Activated naive CD4-positive, alpha-beta T cell treated with anti-CD3 and anti-CD28 coated beads, Interleukin-2, amount 50 U/mL, for 24 hours (primary cell): ENCODE measurements at regions not wholly inside any gene's neighbourhood (a gene's known extent, or its start where the extent isn't known, plus 50 kb on each side); places are given as distances from the start of the nearest gene placed in this dataset.

Source experiments
- H3K27ac Mint-ChIP-seq: one replicate; pipeline ENCODE4 v1.8.0; 2021; ENCODE audit warnings: mild to moderate bottlenecking, mixed read lengths
- H3K27me3 Mint-ChIP-seq: one replicate; pipeline ENCODE4 v1.8.0; 2021; ENCODE audit warnings: mixed read lengths
- H3K36me3 Mint-ChIP-seq: one replicate; pipeline ENCODE4 v1.8.0; 2021; ENCODE audit warnings: mixed read lengths
- H3K4me1 Mint-ChIP-seq: one replicate; pipeline ENCODE4 v1.8.0; 2021; ENCODE audit warnings: mixed read lengths
- H3K4me3 Mint-ChIP-seq: one replicate; pipeline ENCODE4 v1.8.0; 2021; ENCODE audit warnings: mild to moderate bottlenecking, mixed read lengths
- H3K9me3 Mint-ChIP-seq: one replicate; pipeline ENCODE4 v1.8.0; 2021; ENCODE audit warnings: mixed read lengths

DNA sequence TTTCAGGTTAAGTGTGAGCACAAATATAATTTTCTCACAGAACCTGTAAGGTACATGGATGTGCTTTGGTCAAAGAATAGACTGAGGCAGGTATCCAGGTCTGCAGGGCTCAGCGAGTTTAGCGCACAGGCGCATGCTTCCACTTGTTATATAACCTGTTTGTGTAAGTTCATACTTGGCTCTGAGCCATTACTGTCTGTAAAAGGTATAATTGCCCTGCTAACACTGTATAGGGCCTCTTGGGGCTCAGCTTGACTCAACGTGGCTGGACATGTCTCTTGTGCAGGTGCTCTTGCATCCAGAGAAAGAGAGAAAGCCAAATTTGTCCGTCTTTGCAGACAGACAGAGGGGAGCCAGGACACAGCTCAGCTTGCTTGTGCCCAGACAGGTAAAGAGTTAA is 759.6 kb downstream of the MTRR start:
- Mint-ChIP-seq H3K4me1 (no peaks in the 10 kb centered on the region), H3K9me3 (peaks cover 7% of the 10 kb centered on the region), H3K4me3 (no peak overlapping the region), H3K36me3 (no peaks in the 10 kb centered on the region), H3K27ac (no peak overlapping the region), H3K27me3 (no peaks in the 10 kb centered on the region)

DNA sequence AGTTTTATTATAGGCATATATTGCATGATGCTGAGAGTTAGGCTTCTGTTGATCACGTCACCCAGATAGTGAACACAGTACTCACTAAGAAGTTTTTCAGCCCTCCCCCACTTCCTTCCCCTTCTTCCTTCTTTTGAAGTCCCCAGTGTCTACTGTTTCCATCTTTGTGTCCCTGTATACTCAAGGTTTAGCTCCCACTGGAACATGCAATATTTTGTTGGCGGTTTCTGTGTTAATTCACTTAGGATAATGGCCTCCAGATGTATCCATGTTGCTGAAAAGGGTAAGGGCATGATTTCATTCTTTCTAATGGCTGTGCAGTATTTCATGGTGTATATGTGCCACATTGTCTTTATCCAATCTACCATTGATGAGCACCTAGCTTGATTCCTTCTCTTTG is 764.3 kb downstream of the MTRR start:
- Mint-ChIP-seq H3K4me3 (no peak overlapping the region), H3K27me3 (no peaks in the 10 kb centered on the region), H3K9me3 (peaks cover 7% of the 10 kb centered on the region), H3K36me3 (no peaks in the 10 kb centered on the region), H3K4me1 (no peaks in the 10 kb centered on the region), H3K27ac (no peak overlapping the region)

DNA sequence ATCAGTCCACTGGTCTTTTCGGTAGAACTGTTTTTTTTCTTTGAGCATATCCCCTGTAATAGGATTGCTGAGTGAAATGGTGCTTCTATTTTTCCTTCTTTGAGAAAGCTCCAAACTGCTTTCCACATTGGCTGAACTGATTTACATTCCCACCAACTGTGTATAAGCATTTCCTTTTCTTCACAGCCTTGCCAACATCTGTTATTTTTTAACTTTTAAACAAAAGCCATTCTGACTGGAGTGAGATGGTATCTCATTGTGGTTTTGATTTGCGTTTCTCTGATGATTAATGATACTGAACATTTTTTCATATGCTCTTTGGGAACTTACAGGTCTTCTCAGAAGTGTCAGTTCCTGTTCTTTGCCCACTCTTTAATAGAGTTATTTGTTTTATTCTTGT is 764.7 kb downstream of the MTRR start:
- H3K9me3 Mint-ChIP-seq: peaks cover 7% of the 10 kb centered on the region
- no peak overlapping the region for H3K4me3 Mint-ChIP-seq
- no peaks in the 10 kb centered on the region for H3K27me3 Mint-ChIP-seq
- H3K27ac Mint-ChIP-seq: no peak overlapping the region
- no peaks in the 10 kb centered on the region for H3K36me3 Mint-ChIP-seq
- no peaks in the 10 kb centered on the region for H3K4me1 Mint-ChIP-seq

DNA sequence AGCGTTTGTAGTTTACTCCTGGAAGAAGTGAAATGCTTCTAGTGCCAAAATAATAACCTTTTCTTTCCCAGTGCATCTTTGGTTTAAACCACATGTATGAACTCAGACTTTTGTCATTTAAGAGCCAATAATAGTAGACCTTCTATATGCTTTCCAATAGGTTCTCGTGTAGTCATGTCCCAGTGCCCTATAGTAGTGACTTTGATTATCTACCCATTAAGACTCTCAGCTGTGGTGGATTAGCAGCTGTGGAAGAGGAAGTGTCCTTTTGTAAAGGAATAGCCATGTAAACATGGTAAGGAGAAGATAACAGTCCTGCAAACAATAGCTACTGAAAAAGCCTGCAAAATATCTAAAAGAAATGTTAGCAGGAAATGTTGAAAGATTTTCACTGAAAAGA is 765.3 kb downstream of the MTRR start:
- H3K4me1 Mint-ChIP-seq: no peaks in the 10 kb centered on the region
- H3K36me3 Mint-ChIP-seq: no peaks in the 10 kb centered on the region
- no peak overlapping the region for H3K4me3 Mint-ChIP-seq
- H3K9me3 Mint-ChIP-seq: peaks cover 7% of the 10 kb centered on the region
- no peak overlapping the region for H3K27ac Mint-ChIP-seq
- no peaks in the 10 kb centered on the region for H3K27me3 Mint-ChIP-seq

DNA sequence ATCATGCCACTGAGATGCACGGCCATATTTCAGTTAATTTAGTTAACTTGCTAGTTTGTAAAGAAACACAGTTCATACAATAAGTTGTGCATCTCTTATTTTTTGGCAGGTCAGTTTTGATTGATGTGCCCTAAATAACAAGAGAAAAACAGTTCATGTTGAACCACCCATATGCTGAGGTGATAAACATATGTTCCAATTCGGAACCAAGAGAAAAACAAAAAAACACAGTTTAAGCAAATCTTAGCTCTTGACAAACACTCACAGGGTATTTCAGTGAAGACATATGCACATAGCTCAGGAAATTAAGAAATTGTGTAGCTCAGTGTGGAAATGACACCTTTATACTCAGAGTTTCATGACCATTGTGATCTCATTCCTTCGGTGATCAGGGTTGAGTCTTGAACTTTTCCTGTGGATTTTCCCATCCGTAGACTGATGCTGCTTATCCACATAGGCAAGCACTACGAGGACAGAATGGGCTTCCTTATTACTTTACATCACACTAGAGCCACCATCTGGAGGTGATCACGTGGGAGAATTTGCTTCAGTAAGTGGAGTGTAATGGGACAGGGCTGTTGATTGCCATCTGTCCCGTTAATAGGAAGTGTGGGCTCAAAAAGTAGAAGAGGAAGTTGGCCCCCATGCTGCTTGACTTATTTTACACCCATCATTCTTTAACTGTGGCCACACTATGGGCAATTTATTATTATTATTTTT is 773.0 kb downstream of the MTRR start:
- Mint-ChIP-seq H3K27ac (no peak overlapping the region), H3K4me3 (no peak overlapping the region), H3K9me3 (no peaks in the 10 kb centered on the region), H3K4me1 (no peaks in the 10 kb centered on the region), H3K36me3 (no peaks in the 10 kb centered on the region), H3K27me3 (no peaks in the 10 kb centered on the region)

DNA sequence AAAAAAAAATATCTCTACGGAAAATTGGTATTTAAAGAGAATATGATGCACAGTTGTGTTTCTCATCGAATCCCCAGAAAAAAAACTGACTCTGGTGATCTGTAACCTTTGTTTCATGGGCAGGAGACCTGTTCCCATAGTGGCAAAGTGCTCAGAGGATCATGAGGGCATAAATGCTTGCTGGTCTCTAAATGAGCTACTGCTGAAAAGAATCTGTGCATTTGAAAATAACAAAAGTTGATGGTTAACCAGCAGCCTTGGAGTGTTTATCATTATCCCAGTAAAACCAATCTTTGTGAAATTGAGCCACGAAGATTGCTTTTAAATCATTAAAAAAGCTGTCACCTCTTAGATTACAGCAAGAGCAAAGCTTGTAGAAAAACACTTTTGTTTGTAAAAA is 775.4 kb downstream of the MTRR start:
- Mint-ChIP-seq H3K4me3 (no peak overlapping the region), H3K4me1 (no peaks in the 10 kb centered on the region), H3K27ac (no peak overlapping the region), H3K36me3 (no peaks in the 10 kb centered on the region), H3K27me3 (no peaks in the 10 kb centered on the region), H3K9me3 (peaks cover 4% of the 10 kb centered on the region)

DNA sequence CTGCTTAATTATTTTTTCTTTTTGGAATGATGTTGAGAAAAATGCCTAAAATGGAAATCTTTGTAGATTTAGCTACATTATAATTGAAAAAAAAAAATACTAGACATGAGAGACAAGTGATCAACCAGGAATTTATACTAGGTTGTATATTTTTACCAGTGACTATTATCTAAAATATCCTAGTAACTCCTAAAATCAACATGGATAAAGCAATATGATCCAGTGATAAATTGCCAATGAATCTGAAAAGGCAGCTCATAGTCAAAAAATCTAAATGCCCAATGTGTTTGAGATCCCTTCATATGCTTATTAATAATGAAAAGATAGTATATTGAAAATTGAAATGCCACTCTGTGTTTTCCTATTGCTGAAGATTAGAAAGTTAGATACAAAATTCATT is 778.2 kb downstream of the MTRR start:
- Mint-ChIP-seq H3K9me3 (peaks cover 9% of the 10 kb centered on the region), H3K4me1 (no peaks in the 10 kb centered on the region), H3K27me3 (no peaks in the 10 kb centered on the region), H3K36me3 (no peaks in the 10 kb centered on the region), H3K27ac (no peak overlapping the region), H3K4me3 (no peak overlapping the region)

DNA sequence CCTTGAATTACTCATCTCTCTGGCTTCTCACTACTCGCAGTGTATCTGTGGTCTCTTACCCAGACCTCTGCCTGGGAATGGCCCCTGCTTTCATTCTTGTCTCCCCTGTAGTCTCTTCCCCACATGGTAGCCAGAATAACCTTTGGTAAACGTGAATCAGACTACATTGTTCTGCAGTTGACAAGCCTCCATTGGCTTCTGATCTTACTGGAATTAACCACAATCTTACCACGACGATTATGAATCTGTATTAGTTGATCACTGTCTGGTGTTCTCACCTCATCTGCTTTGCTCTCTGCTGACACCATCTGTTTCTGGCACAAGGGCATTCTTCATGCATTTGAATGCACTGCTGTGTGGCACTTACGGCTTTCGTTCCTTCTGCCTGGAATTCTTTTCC is 781.2 kb downstream of the MTRR start:
- no peaks in the 10 kb centered on the region for H3K36me3 Mint-ChIP-seq
- H3K4me1 Mint-ChIP-seq: no peaks in the 10 kb centered on the region
- H3K27me3 Mint-ChIP-seq: no peaks in the 10 kb centered on the region
- H3K9me3 Mint-ChIP-seq: peaks cover 9% of the 10 kb centered on the region
- H3K4me3 Mint-ChIP-seq: no peak overlapping the region
- no peak overlapping the region for H3K27ac Mint-ChIP-seq

DNA sequence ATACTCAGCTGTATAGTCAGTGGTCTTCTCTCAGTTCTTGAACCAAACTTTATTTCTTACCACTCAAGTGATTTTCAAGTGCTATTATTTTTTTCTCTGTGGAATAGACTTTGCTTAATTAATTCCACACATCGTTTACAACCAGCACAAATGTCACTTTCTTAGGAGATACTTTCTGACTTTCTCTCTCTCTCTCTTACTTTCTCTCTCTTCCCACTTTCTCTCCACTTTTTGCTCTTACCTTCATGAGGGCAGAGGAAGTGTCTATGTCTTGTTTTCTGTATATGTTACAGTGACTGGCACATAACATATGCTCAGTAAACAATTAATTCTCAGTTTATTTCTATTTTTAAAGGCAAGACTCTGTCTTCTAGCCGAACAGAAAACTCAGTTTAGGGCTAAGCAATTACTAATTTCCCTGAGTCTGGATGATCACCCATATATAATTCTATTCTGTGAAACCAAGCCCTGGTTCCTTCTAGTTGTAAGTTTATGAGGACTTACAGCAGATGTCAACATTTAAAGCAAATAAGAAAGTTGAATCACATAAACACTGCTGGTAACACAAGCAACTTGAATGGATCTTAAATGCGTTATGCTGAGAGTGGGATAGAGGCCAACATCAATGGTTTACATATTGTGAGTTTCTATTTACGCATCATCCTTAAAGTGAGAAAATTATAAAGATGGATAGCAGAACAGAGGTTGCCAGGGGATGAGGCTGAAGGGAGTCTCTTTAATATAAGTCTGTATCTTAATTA is 791.4 kb downstream of the MTRR start:
- Mint-ChIP-seq H3K4me3 (no peak overlapping the region), H3K27ac (no peak overlapping the region), H3K36me3 (no peaks in the 10 kb centered on the region), H3K4me1 (no peaks in the 10 kb centered on the region), H3K27me3 (no peaks in the 10 kb centered on the region), H3K9me3 (peaks cover 27% of the 10 kb centered on the region)

DNA sequence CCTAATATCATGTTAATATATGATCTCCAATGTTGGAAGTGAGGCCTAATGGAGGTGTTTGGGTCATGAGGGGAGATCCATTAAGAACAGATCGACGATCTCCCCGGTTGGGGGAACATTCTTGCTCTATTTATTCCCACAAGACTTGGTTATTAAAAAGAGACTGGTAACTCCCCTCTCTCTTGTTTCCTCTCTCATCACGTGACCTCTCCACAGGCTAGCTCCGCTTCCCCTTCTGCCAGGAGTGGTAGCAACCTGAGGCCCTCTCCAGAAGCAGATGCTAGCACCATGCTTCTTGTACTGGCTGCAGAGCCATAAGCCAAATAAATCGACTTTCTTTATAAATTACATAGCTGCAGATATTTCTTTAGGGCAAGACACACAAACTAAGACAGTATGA is 794.4 kb downstream of the MTRR start:
- Mint-ChIP-seq H3K9me3 (peaks cover 24% of the 10 kb centered on the region), H3K27ac (no peak overlapping the region), H3K36me3 (no peaks in the 10 kb centered on the region), H3K27me3 (no peaks in the 10 kb centered on the region), H3K4me3 (no peak overlapping the region), H3K4me1 (no peaks in the 10 kb centered on the region)

DNA sequence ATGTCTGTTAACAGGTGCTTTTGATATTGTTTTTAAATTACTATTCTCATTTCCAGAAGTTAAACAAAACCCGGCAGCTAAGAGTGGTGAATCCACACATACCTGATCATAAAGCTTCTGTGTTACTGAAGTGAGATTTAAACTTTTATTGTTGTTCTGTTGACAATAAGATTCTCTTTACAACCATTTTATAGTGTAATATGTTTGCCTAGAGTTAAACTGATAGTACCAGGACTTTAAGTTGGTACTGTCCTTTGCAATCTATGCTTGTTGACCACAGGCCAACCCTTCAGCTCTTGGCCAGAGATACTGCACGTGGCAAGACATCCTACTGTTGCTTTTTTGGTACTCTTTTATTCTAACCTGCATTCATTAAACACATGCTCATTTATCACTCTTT is 806.2 kb downstream of the MTRR start:
- no peak overlapping the region for H3K27ac Mint-ChIP-seq
- peaks cover 7% of the 10 kb centered on the region for H3K9me3 Mint-ChIP-seq
- H3K4me1 Mint-ChIP-seq: no peaks in the 10 kb centered on the region
- no peaks in the 10 kb centered on the region for H3K27me3 Mint-ChIP-seq
- no peak overlapping the region for H3K4me3 Mint-ChIP-seq
- no peaks in the 10 kb centered on the region for H3K36me3 Mint-ChIP-seq

DNA sequence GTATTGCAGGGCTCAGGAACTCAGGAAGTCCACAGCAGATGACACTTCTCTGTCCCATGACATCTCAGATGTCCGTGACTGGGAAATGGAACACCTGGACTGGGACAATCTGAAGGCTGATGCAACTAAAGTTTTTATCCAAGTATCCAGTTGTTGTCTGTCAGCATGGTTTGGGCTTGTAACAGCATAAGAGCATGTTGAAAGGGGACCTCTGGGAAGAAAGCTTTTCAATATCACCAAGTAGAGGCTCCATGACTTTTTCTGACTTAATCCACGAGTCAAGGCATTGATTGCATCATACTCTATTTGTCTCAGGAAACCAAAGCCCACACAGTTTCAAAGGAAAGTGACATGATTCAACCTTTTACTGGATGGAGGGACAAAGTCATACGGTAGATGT is 807.7 kb downstream of the MTRR start:
- Mint-ChIP-seq H3K4me1 (no peaks in the 10 kb centered on the region), H3K9me3 (peaks cover 7% of the 10 kb centered on the region), H3K27ac (no peak overlapping the region), H3K36me3 (no peaks in the 10 kb centered on the region), H3K4me3 (no peak overlapping the region), H3K27me3 (no peaks in the 10 kb centered on the region)

DNA sequence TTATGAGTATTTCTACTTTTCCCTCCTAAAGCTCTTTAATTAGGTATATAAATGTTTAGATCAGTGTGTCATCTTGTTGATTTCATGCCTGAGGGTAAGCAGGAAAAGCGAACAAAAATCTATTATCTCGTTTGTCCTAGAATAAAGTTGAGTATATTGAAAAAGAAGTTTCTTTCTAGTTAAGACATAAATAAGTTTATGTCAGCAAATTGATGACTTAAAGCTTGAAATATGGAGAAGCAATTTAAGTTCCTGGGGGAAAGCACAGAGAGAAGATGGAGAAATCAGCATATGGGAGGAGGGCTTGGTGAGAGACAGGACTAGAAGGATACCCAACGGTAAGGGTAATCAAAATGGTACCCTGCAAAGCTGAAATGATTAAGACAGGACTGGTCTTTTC is 813.4 kb downstream of the MTRR start:
- Mint-ChIP-seq H3K4me1 (no peaks in the 10 kb centered on the region), H3K27me3 (no peaks in the 10 kb centered on the region), H3K9me3 (peaks cover 7% of the 10 kb centered on the region), H3K36me3 (no peaks in the 10 kb centered on the region), H3K27ac (no peak overlapping the region), H3K4me3 (no peak overlapping the region)

DNA sequence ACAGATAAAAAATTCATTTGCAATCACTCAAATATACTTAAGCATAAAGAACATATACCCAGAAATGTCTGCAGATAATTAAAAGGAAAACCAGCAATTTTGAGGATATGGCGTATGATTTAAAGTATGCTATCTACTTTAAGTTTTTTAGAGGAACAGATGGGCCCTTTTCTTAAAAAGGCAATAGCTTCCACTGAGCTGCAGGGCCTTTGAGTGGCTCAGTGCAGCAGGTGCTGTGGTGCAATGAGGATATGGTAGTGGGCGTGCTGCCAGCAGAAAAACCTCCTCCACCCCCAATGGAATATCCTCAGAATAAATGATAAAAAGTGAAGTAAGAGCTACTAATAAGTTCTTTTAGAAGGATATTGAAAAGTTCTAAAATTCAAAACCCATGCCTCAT is 814.5 kb downstream of the MTRR start:
- no peak overlapping the region for H3K27ac Mint-ChIP-seq
- no peaks in the 10 kb centered on the region for H3K27me3 Mint-ChIP-seq
- H3K9me3 Mint-ChIP-seq: peaks cover 2% of the 10 kb centered on the region
- H3K4me3 Mint-ChIP-seq: no peak overlapping the region
- no peaks in the 10 kb centered on the region for H3K36me3 Mint-ChIP-seq
- no peaks in the 10 kb centered on the region for H3K4me1 Mint-ChIP-seq

DNA sequence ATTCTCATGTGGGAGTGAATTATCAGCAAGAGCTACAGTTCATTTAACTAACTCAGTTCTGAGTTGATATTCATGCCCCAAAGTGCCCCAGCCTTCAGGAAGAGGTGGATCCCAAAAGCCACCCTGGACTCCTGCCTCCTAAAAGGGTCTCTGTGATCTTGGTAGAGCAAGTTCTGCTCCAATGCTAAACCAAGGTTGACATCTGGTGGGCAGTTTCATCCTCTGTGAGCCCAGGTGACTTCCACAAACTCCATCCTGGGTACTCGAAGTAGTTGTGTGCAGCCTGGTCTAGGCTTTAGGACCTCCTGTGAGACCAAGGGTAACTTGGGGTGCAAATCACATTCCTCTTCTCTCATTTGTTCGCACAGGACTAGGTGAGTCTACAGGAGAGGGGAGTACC is 816.8 kb downstream of the MTRR start:
- H3K4me1 Mint-ChIP-seq: no peaks in the 10 kb centered on the region
- H3K9me3 Mint-ChIP-seq: no peaks in the 10 kb centered on the region
- H3K27me3 Mint-ChIP-seq: no peaks in the 10 kb centered on the region
- H3K36me3 Mint-ChIP-seq: no peaks in the 10 kb centered on the region
- H3K4me3 Mint-ChIP-seq: no peak overlapping the region
- H3K27ac Mint-ChIP-seq: no peak overlapping the region

DNA sequence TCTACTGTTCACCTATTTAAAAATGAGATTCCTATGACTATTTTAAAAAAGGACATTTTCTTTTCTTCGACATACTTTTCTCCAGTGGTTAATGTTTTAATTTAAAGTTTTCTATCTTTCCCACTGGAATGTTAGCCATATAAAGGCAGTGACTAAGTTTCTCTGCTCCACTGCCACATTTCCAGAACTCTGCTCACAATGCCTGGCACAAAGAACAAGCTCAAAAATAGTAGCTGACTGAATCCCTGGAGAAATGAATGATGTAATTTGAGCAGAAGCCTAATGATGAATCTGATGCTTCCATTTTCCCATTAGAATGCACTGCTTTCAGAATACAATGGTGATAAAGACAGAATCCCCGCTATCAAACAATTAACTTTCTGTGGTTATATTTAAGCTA is 817.8 kb downstream of the MTRR start:
- no peak overlapping the region for H3K4me3 Mint-ChIP-seq
- no peaks in the 10 kb centered on the region for H3K4me1 Mint-ChIP-seq
- H3K9me3 Mint-ChIP-seq: no peaks in the 10 kb centered on the region
- no peaks in the 10 kb centered on the region for H3K36me3 Mint-ChIP-seq
- H3K27ac Mint-ChIP-seq: no peak overlapping the region
- H3K27me3 Mint-ChIP-seq: no peaks in the 10 kb centered on the region

DNA sequence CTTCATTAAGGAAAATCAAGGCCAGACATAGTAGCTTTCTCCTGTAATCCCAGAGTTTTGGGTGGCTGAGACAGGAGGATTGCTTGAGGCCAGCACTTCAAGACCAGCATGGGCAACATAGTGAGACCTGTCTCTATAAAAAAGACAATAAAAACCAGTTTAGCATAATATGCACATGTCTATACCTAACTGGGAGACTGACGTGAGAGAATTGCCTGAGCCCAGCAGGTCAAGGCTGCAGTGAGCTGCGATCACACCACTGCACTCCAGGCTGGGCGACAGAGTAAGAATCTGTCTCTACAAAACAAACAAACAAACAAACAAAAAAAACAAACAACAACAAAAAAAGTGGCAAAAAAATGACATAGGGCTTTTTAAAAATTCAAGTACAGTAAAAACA is 820.8 kb downstream of the MTRR start:
- no peaks in the 10 kb centered on the region for H3K36me3 Mint-ChIP-seq
- H3K27me3 Mint-ChIP-seq: no peaks in the 10 kb centered on the region
- no peak overlapping the region for H3K4me3 Mint-ChIP-seq
- H3K27ac Mint-ChIP-seq: no peak overlapping the region
- no peaks in the 10 kb centered on the region for H3K4me1 Mint-ChIP-seq
- H3K9me3 Mint-ChIP-seq: no peaks in the 10 kb centered on the region
